SK-N-SH (cell line): ENCODE measurements at regions not wholly inside any gene's neighbourhood (a gene's known extent, or its start where the extent isn't known, plus 50 kb on each side); places are given as distances from the start of the nearest gene placed in this dataset.

Experiments used
- CTCF ChIA-PET: fragments of 300-600, 350-600 bp; formaldehyde crosslinking; extraction: SDS; loops from one replicate; lab custom pipeline; 2021; lab: Yijun Ruan, JAX
- POLR2A ChIA-PET: fragments of 350-600 bp; sonication (Branson Sonifier 250); formaldehyde crosslinking; extraction: SDS; loops from one replicate; lab custom pipeline; 2020; ENCODE audit warnings: antibody characterized with exemption, inconsistent platforms; lab: Yijun Ruan, JAX
- DNase-seq: peaks from one replicate; pipeline ENCODE4 v3.0.0; 2012
- H2AFZ ChIP-seq: fragments of 200-600 bp; sonication (generic); 2 replicates; pipeline ENCODE4 v1.8.1; 2016; ENCODE audit warnings: antibody characterized with exemption, mild to moderate bottlenecking, low read depth
- H3F3A ChIP-seq: fragments of 200-600 bp; sonication (generic); replicated peaks from 2 replicates; pipeline ENCODE3; 2016; ENCODE audit warnings: antibody characterized with exemption, mild to moderate bottlenecking; ENCODE audit not compliant: insufficient read depth
- H3K27ac ChIP-seq, 2 experiments: fragments of 200-500 bp in 1 of 2; fragments of 200-600 bp in 1 of 2; sonication (Bioruptor generic) in 1 of 2; sonication (generic), shearing (Covaris generic) in 1 of 2; 2 replicates each; pipeline versions ENCODE4 v1.5.1 to v1.6.1; 2014 to 2016; ENCODE audit warnings: low read depth in 2 of 2, inconsistent platforms in 1 of 2, low read length in 1 of 2, mild to moderate bottlenecking in 1 of 2, mixed read lengths in 1 of 2
- H3K27me3 ChIP-seq: fragments of 200-600 bp; sonication (generic), shearing (Covaris generic); 2 replicates; pipeline ENCODE4 v1.6.1; 2016; ENCODE audit warnings: mixed run types; ENCODE audit not compliant: insufficient read depth
- H3K36me3 ChIP-seq, 2 experiments: fragments of 200-500 bp in 1 of 2; fragments of 200-600 bp in 1 of 2; sonication (Bioruptor generic) in 1 of 2; sonication (generic) in 1 of 2; replicated peaks in 1 of 2; 2 replicates each; pipeline versions ENCODE3 to v1.5.1; 2014 to 2016; ENCODE audit warnings: low read length in 1 of 2, mild to moderate bottlenecking in 1 of 2; ENCODE audit not compliant: insufficient read depth in 2 of 2, control insufficient read depth in 1 of 2
- H3K4me1 ChIP-seq, 2 experiments: fragments of 200-500 bp in 1 of 2; fragments of 200-600 bp in 1 of 2; sonication (Bioruptor generic) in 1 of 2; sonication (generic), shearing (Covaris generic) in 1 of 2; 2 replicates each; pipeline versions ENCODE4 v1.5.1 to v1.6.1; 2014 to 2016; ENCODE audit warnings: low read depth in 1 of 2, low read length in 1 of 2, mixed run types in 1 of 2; ENCODE audit not compliant: insufficient read depth in 2 of 2, control insufficient read depth in 1 of 2
- H3K4me2 ChIP-seq: fragments of 200-600 bp; sonication (generic), shearing (Covaris generic); 2 replicates; pipeline ENCODE4 v1.6.1; 2017; ENCODE audit warnings: mixed run types
- H3K4me3 ChIP-seq, 2 experiments: fragments of 200-500 bp in 1 of 2; fragments of 200-600 bp in 1 of 2; sonication (Bioruptor generic) in 1 of 2; sonication (generic), shearing (Covaris generic) in 1 of 2; 2 replicates each; pipeline versions ENCODE4 v1.5.1 to v1.8.1; 2014 to 2016; ENCODE audit warnings: low read depth in 2 of 2, inconsistent platforms in 1 of 2, low read length in 1 of 2, mild to moderate bottlenecking in 1 of 2, mixed read lengths in 1 of 2, moderate library complexity in 1 of 2
- H3K79me2 ChIP-seq: fragments of 200-600 bp; sonication (generic); 2 replicates; pipeline ENCODE4 v1.8.1; 2017; ENCODE audit warnings: mild to moderate bottlenecking; ENCODE audit not compliant: insufficient read depth
- H3K9ac ChIP-seq: fragments of 200-600 bp; sonication (generic); 2 replicates; pipeline ENCODE4 v1.6.1; 2017; ENCODE audit warnings: mixed run types
- H3K9me2 ChIP-seq: fragments of 200-600 bp; sonication (generic); 2 replicates; pipeline ENCODE4 v1.6.1; 2017; ENCODE audit warnings: mixed run types
- H3K9me3 ChIP-seq: fragments of 200-600 bp; sonication (generic); 2 replicates; pipeline ENCODE4 v1.6.1; 2017; ENCODE audit warnings: mixed run types, mild to moderate bottlenecking, moderate library complexity
- H4K20me1 ChIP-seq: fragments of 200-600 bp; sonication (generic); 2 replicates; pipeline ENCODE4 v1.6.1; 2017; ENCODE audit warnings: mild to moderate bottlenecking, mixed run types; ENCODE audit not compliant: insufficient read depth
- FOSL2 ChIP-seq: IDR thresholded peaks from 2 replicates; pipeline ENCODE4 v1.4.0; 2012; ENCODE audit warnings: low read depth, mild to moderate bottlenecking, moderate library complexity, borderline replicate concordance
- MEF2A ChIP-seq: IDR thresholded peaks from 2 replicates; pipeline ENCODE4 v1.4.0; 2012; ENCODE audit warnings: low read depth, borderline replicate concordance
- NFIC ChIP-seq: IDR thresholded peaks from 2 replicates; pipeline ENCODE4 v1.4.0; 2012; ENCODE audit warnings: borderline replicate concordance
- PBX3 ChIP-seq: IDR thresholded peaks from 2 replicates; pipeline ENCODE4; 2012
- RAD21 ChIP-seq: IDR thresholded peaks from 2 replicates; pipeline ENCODE4 v1.6.1; 2012; ENCODE audit warnings: mild to moderate bottlenecking, low read length
- REST ChIP-seq: IDR thresholded peaks from 2 replicates; pipeline ENCODE4 v1.6.1; 2012; ENCODE audit warnings: mild to moderate bottlenecking, low read depth, low read length, moderate library complexity
- SMC3 ChIP-seq: IDR thresholded peaks from 2 replicates; pipeline ENCODE4 v1.6.1; 2012; ENCODE audit warnings: low read depth, low read length, improper control_type of control experiment
- TCF12 ChIP-seq: IDR thresholded peaks from 2 replicates; pipeline ENCODE4 v1.4.0; 2012
- TEAD4 ChIP-seq: IDR thresholded peaks from 2 replicates; pipeline ENCODE4 v1.4.0; 2012; ENCODE audit warnings: mild to moderate bottlenecking, borderline replicate concordance; ENCODE audit not compliant: insufficient read depth
- USF2 ChIP-seq: fragments of 150-350 bp; IDR thresholded peaks from 2 replicates; pipeline ENCODE4 v1.6.1; 2017; ENCODE audit warnings: antibody characterized with exemption, low read length, low read depth, borderline replicate concordance
- YY1 ChIP-seq: IDR thresholded peaks from 2 replicates; pipeline ENCODE4 v1.4.0; 2012; ENCODE audit warnings: low read depth, mild to moderate bottlenecking
- WGBS: methylation state at CpG from one replicate; pipeline ENCODE4 v1.1.6; 2017; ENCODE audit warnings: low lambda C conversion rate; 5-methylcytosine and 5-hydroxymethylcytosine counted together

- TF ChIP-seq RAD21 (no peak), TEAD4 (no peak), YY1 (no peak), TCF12 (no peak), FOSL2 (no peak), NFIC (no peak), MEF2A (no peak), SMC3 (no peak), USF2 (no peak)
Observed at GRCh38 chr6:144944106-144944505, 659.0 kb downstream of the UTRN start (continued).

GRCh38 chr6:144947398-144947976, 662.4 kb downstream of the UTRN start:
- H3F3A ChIP-seq: no peaks in the 10 kb centered on the region
- H3K79me2 ChIP-seq: no peaks in the 10 kb centered on the region
- no peaks in the 10 kb centered on the region for H3K9me2 ChIP-seq
- H3K4me3 ChIP-seq: no peak overlapping the region
- TF ChIP-seq REST: no peak
- TF ChIP-seq PBX3: no peak
- TF ChIP-seq, all 33 proteins: peak for 0
- Histone ChIP-seq H3K36me3 (no peaks in the 10 kb centered on the region), H4K20me1 (no peaks in the 10 kb centered on the region), H3K27ac (no peak overlapping the region), H3K9me3 (no peaks in the 10 kb centered on the region), H2AFZ (no peak overlapping the region), H3K9ac (no peak overlapping the region), H3K27me3 (no peaks in the 10 kb centered on the region), H3K4me2 (no peak overlapping the region), H3K4me1 (no peaks in the 10 kb centered on the region; a peak in 1 of 4 replicates)
- WGBS: 54% methylated on average over 4 of the region's 4 CpGs
- POLR2A ChIA-PET: no interaction called here
- DNase-seq: no peak
- CTCF ChIA-PET: no interaction called here
